GM19238 (cell line): ENCODE measurements at regions not wholly inside any gene's neighbourhood (a gene's known extent, or its start where the extent isn't known, plus 50 kb on each side); places are given as distances from the start of the nearest gene placed in this dataset.

ENCODE experiments used
- DNase-seq: peaks from one replicate; pipeline ENCODE4 v3.0.0; 2011; ENCODE audit warnings: low spot score; ENCODE audit not compliant: insufficient read length

DNA sequence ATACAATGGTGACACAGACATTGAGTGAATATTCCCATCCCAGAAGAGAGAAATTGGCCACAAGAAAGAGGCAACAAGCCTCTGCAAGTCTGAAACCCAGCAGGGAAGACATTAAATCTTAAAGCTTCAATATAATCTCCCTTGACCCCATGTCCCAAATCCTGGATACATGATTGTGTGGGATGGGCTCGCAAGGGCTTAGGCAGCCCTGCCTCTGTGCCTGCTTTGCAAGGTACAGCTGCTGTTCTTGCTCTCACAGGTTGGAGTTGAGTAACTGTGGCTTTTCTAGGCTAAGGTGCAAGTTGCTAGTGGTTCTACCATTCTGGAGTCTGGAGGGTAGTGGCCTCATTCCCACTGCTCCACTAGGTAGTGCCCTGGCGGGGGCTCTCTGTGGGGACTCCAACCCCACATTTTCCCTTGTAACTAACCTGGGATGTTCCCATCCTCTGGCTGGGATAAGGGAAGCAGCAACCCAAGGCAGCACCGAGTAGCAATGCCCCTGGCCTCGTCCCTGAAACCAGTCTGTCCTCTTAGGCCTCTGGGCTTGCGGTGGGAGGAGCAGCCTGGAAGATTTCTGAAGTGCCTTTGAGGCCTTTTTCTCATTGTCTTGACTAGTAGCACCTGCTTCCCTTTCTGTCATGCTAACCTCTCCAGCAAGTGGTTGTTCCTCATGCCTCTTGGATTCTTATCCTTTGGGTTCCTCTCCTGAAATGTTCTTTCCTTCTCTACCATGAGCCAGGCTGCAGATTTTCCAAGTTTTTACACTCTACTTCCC is 90.0 kb downstream of the FAM174B start:
- no peak for DNase-seq

DNA sequence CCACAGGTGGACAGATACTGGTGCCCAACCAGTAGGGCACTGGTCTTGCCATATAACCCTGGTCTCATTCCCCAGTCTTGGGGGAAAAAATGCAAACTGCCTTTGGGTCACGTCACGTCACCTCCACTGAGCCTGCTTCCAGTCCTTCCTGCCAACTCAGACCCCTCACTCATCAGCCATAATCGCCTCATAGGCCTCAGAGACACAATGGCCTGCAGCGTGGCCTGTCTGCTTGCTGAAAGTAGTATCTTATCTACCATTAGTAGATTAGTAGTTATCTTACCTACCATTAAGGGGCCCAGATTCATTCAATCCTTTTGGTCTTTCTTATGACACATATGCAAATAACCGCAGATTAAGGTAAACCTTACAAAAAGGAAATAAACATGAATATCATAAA is 93.8 kb downstream of the FAM174B start:
- no peak for DNase-seq

DNA sequence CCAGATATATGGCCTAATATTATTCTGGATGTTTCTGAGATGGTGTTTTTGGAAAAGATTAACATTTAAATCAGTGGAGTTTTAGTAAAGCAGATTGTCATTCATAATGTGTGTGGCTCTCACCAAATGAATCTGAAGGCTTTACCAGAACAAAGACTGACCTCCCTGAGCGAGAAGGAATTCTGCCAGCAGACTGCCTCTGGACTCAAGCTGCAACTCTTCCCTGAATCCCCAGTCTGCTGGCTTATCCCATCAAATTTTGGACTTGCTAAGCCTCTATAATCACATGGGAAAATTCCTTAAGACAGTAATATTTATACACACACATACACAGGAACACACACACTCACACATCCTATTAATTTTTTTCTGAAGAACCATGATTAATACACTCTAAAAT is 102.3 kb downstream of the FAM174B start:
- DNase-seq, result no peak

DNA sequence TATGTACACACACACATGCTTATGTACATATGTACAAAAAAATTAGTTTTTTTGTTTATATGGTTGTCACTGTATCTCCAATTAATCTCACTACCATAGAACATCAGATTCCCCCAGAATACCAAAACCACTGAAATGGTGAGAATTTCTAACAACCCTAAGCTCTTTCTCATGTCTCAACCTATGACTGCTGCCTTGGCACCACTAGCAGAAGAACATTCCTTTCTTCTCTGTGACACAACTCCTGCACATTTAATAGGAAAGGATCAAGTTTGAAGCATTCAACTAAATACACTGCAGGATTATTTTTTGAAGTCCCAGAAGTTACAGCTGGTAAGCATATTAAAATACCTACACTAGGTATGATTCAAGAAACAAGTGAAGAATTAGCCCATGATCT is 109.6 kb downstream of the FAM174B start:
- no peak for DNase-seq

DNA sequence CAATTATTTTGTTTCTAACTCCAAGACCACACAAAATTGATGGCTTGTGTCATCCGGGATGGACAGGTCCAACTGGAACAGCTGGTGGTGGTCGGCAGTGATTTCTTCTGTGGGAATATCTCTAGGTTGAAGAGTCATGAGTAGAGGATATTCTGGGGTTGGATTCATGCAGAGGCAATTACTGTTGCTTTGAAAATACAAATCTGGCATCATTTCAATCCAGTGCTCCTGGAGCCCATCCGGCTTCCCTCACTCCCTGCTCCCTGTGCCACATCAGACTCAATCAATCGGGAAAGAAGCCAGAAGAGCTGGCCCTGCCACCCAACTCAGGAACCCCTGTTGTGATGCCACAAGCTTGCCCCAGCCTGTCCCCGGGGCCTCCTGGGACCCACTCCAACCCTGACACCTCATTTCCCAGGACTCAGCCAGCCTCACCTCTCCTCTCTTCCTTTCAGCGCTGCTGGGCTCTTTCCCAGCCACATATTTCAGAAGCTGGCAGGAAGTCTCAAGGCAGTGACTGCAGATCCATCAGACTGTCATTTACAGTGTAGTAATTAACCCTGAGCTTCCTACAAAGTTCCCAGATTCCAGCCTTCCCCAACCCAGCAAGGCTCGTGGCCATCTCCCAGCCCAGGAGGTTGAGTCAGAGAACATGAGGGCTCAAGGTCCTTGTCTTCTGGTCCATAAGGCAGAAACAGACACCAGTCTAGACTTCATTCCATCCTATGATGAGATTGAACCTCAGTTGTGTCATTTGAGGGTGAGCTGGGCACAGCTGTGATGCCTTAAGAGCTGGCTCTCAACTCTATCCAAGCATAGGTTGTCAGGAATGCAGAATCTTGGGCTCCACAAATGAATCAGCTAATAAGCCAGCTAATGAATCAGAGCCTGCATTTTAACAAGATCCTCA is 114.0 kb downstream of the FAM174B start:
- no peak for DNase-seq

DNA sequence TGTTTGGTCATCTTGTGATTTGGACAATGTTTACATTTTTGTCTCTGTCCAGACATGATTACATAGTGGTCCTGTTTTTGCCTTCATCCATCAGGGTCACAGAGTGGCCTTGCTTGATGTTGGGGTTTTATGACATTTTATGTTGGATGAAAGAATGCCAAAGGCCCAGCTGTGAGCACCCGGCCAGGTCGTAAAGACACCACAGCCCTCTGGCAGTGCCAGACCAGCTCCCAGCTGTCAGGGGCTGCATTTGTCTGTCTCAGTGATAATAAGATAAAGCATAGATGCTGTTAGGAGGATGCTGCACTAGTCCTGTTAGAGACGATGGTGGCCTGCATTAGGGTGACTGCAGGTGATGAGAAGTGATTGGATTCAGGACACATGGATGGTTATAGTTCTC is 117.5 kb downstream of the FAM174B start:
- DNase-seq, result no peak

DNA sequence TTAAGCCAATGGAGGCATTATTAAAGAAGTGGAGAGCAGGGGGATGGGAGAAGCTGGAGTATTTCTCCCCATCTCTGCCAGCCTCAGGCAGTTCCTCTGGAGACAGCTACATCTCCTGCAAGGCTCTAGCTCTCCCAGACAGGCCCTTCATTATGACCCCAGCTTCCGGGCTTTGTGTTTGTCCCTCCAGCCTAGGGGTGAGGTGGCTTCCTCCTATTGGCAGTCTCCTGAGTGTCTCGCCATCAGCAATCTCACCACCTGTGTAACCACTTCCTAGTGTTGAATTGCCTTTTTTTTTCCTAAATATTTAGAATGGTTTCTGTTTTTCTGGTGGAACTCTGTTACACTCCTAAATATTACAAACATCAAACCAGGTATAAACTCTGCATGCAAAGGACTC is 122.3 kb downstream of the FAM174B start:
- no peak for DNase-seq

DNA sequence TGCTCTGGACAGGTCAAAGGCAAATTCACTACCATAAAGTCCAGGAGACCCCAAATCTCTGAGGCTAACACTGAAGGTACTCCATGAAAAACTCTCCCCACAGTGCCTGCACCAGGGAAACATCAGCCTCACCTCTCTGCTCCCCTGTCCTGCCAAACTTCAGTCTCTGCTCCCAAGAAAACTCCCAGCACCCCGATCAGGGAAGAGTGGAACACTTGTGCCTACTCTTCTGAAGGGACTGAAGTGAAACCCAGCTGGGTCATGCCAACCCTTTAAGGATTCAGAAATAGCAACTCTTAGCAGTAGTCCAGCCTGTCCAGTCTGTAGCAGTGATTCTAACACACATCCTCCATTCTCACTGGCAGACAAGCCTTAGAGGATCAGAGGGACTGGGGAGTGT is 124.2 kb downstream of the FAM174B start:
- no peak for DNase-seq

DNA sequence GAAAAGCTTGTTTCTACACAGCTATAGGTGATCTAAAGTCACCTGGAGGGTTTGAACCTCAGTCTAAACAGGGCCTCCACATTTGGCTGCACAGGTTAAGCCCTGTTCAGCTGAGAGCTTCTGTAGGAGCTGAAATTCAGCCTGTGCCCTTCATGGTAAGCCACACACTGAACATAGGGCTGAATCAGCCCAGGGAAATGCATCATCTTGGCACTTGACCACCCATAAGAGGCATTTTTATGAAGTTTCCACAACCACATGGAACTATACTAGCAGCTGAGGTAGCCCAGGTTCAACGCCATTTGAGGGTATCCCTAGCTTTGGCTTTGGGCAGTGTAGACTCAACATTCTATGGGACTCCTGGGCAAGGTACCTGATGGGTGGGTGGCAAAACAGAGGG is 126.8 kb downstream of the FAM174B start:
- no peak for DNase-seq

DNA sequence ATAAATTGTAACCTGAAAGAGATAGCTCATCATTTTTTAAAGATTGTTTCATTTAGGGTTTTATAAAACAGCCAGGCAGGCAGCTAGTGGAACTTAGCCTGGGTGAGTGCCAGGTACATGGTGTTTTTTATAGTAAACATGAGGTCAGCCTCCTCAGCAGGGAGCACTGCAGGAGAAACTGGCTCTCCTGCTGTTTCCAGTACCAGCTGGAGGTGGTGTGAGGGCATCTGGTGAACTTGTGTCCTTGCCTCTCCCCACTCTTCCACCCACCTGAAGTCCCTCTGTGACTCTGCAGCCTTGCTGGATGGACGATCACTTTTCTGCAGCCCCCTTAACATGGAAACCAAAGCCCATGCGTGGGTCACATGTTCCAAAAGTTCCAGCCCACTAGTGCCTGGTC is 128.4 kb downstream of the FAM174B start:
- DNase-seq, result no peak

DNA sequence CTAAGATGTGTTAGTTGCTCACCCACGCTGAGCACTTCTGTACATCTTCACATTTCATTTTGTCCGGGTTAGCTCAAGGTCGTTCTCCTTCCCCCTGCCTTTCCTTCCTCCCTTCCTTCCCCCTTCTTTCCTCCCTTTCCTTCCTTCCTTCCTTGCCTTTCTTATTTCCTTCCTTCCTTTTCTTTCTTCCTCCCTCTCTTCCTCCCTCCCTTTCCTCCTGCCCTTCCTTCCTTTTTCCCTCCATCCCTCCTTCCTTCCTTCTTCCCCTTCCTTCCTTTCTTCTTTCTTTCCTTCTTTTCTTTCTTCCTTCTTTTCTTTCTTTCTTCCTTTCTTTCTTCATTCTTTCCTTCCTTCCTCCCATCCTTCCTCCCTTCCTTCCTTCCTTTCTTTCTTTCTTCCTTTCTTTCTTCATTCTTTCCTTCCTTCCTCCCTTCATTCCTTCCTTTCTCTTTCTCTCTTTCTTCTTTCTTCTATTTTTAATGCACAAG is 129.8 kb downstream of the FAM174B start:
- DNase-seq, result no peak

DNA sequence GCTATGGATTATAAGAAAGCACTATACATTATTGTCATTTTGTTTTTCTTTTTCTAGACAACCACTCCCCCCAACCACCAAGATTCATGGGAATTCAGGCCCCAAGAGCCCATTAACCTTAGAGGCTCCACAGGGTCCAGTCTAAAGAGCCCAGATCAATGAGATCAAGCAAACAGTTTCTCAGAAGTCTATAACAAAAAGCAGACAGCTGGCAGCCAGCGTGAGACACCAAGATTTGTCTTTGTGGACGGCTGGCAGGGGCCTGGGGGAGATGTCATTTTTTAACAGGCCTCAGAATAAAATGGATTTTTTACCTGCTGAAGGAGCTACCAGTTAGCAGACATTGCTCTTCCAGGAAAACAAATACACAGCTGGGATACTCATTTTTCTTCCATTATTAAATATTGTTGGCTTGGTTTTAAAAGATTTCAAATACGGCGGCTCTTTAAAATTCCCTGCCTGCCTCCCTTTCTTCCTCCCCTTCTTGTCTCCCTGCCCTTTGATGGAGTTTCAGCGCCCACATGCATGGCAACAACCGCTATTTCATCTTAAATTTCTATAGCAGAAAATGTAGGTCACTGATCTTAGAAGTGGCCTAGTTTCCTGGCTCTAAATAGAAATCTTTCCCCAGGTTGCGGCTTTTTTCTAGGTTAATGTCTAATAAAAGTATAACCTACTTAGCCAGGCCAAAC is 130.6 kb downstream of the FAM174B start:
- DNase-seq, result no peak

DNA sequence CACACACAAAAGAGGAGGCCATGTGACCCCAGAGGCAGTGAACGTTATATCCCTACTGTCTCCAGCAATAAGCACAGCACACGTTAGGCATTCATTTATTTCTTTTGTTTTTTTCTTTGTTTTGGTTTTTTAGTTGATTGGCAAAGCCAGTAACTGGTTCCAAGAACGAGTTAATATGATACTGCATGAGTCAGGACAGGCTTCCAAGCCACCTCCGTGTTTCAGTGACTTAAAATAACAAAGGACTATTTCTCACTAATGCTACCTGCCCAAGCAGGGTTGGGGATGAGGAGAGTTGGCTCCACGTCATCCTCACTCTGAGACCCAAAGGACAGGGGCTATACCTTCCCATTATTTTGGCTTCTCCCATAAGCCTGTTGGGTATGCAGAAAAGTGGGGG is 130.5 kb downstream of the ST8SIA2 start:
- DNase-seq, result no peak

DNA sequence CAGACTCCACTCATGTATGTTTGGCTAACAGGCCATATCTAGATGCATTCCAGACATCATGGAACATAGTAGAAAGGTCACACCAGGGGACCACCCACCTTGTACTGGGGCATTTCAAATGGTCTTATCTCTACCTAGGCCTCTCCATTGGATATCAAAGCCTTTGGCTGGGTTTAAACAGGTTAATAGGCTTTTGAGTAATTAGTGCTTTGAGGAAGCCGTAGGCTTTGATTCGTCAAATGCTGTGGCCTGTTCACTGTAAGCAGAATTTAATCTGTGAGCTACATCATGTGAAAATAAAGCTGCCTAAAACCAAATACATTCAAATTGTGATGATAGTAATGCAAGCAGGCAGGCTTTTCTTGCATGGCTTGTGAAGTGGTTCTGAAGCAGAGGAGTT is 129.5 kb downstream of the ST8SIA2 start:
- no peak for DNase-seq

DNA sequence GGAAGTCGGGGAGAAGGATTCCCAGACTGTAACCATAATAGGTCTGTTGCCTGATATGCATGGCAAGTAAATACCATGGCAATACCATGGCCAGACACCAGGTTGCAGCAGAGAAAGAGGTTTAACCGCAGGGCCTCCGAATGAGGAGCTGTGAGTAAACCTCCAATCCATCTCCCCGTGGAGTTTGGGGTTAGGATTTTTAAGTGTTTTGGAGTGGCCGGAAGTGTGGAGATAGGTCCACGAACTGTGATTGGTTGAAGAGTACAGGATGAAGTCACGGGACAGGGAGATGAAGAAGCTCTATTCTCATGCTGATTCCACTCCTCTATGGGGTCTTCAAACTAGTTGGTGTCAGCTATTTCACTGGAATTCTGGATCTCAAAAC is 127.9 kb downstream of the ST8SIA2 start:
- peak; percentile 31 for DNase-seq

DNA sequence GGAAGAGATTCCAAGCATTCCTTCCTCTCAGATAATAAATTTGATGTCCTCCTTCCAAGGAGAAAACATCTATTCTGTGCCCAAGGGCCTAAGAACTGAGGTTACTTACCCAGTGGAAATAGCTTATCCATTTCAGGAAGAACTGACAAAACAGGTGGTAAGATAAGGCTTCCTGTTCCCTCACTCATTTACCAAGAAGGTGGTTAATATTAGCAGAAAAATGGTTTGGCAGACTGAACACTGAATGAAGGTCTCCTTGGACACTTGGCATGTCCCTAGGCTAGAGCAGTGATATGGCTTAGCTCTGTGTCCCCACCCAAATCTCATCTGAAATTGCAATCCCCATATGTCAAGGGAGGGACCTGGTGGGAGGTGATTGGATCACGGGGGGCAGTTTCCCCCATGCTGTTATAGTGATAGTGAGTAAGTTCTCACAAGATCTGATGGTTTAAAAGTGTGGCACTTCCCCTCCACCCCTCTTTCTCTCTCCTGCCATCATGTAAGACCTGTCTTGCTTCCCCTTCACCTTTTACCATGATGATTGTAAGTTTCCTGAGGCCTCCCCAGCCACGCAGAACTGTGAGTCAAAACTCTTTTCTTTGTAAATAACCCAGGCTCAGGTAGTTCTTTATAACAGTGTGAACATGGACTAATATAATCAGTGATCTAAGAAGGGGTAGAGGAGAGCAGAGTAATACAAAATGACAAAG is 127.4 kb downstream of the ST8SIA2 start:
- no peak for DNase-seq

DNA sequence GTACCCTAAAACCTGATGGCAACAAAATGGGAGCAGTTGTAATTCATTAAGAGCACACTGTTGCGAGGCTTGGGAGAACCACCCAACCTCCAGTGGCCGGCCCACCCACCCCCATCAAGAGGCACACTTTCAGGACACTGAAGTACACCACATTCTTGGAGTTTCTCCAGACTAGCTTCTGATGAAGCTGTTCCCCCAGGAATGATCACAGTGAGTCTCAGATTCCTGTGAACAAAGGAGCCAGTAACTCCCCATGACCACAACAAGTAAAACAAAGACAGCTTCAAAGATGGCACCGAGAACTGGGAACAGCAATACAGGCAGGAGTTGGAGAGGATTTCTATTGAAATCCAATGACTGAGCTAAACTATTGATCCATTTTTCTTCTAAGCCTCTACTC is 126.0 kb downstream of the ST8SIA2 start:
- DNase-seq, result no peak
